ENCODE measurements at regions not wholly inside any gene's neighbourhood (a gene's known extent, or its start where the extent isn't known, plus 50 kb on each side); places are given as distances from the start of the nearest gene placed in this dataset.
A peak's percentile ranks its signal among the peaks of the same experiment; 100 is the strongest.

DNA sequence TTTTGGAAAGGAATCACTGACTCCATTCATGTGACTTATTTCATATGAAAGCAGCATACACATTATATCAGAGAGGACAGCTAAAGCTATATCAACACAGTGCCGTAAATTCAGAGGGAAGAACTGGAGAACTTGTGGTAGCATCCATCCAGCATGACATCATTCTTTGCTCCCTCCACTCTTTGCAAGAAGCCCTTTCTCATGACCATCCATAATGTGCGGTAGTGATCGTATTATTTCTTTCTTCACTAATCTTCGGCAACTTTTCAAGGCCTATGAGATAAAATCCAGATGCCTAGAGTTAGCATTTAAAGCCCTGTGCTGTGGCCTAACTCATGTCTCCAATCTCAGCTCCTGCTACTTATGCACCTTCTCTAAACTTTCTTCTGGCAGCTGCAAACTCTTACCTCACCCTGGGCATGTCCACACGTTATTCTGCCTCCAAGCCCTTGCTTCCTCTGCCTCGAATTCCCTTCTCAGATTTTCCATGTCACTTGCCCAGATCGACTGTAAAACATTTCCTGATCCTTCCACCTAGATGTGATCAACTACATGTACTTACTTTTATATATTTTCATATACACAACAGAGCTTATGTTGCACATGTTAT is 307.3 kb upstream of the SGCD start:
- no peak overlapping the region for H3K27ac ChIP-seq (ENCODE audit: low read depth, low read length)
- no peaks in the 10 kb centered on the region for H3K27me3 ChIP-seq (replicated peaks in 1 of 4; ENCODE audit: control insufficient read depth in 3 of 4, extremely low read depth in 1 of 4, insufficient read depth in 3 of 4, low read length in 3 of 4)
- H3K23ac ChIP-seq (ENCODE audit: insufficient read length) = no peak overlapping the region
- no peak overlapping the region for H4K8ac ChIP-seq (ENCODE audit: extremely low read depth, insufficient read depth, low read length)
- H2BK20ac ChIP-seq (ENCODE audit: low read length) = no peak overlapping the region
- POLR2A ChIA-PET (ENCODE audit: partially characterized antibody) = no interaction called here
- no peak overlapping the region for H2BK120ac ChIP-seq (replicated peaks; ENCODE audit: low read depth, low read length)
- no peak overlapping the region for H3K9ac ChIP-seq (replicated peaks in 1 of 4; ENCODE audit: extremely low read depth in 1 of 4, low read depth in 3 of 4, low read length in 3 of 4)
- H4K91ac ChIP-seq (replicated peaks; ENCODE audit: insufficient read length, low read length) = no peak overlapping the region
- no peaks in the 10 kb centered on the region for H3K79me1 ChIP-seq (ENCODE audit: low read depth, low read length)
- no peaks in the 10 kb centered on the region for H3K36me3 ChIP-seq (ENCODE audit: control insufficient read depth in 2 of 4, insufficient read depth in 4 of 4, low read length in 3 of 4)
- H3K18ac ChIP-seq (ENCODE audit: extremely low read depth, low read length) = no peak overlapping the region
- no peak overlapping the region for H3K4ac ChIP-seq (replicated peaks; ENCODE audit: insufficient read length, low read depth, low read length)
- DNase-seq (ENCODE audit: low read depth in 1 of 2, low spot score in 2 of 2) (no peak), FAIRE-seq (no peak)
- no peak overlapping the region for H3K14ac ChIP-seq (ENCODE audit: insufficient read length)
- H3K23me2 ChIP-seq (ENCODE audit: low read depth, low read length) = no peaks in the 10 kb centered on the region
- no peaks in the 10 kb centered on the region for H4K20me1 ChIP-seq (replicated peaks in 1 of 2; ENCODE audit: control insufficient read depth in 1 of 2, insufficient read depth in 2 of 2, low read length in 2 of 2)
- no peak overlapping the region for H3K4me2 ChIP-seq (ENCODE audit: insufficient read depth in 1 of 2, low read depth in 2 of 2, low read length in 2 of 2)
- H4K5ac ChIP-seq (ENCODE audit: insufficient read length, low read depth, low read length) = no peak overlapping the region
- no peaks in the 10 kb centered on the region for H3K79me2 ChIP-seq (ENCODE audit: control insufficient read depth in 1 of 2, insufficient read depth in 2 of 2, low read length in 2 of 2)
- no peak overlapping the region for H2BK5ac ChIP-seq (ENCODE audit: low read depth, low read length)
- no peak overlapping the region for H2AK5ac ChIP-seq (ENCODE audit: low read depth, low read length)
- H2BK15ac ChIP-seq (ENCODE audit: low read length) = peak overlapping the region; percentile 47; the same call in 1 of the 2 replicates
- 86% methylated on average over 7 of the region's 7 CpGs; no CpG with 5 or more reads in 1 of the 2 experiments for WGBS, 2 experiments (ENCODE audit: extremely low coverage in 1 of 2, insufficient coverage in 1 of 2, insufficient read length in 1 of 2, insufficient replicate concordance in 2 of 2, low coverage in 1 of 2, low lambda C conversion rate in 2 of 2, missing lambda C conversion rate in 1 of 2)
- H3K56ac ChIP-seq (replicated peaks; ENCODE audit: insufficient read length, low read depth, low read length) = no peak overlapping the region
- no peak overlapping the region for H2AFZ ChIP-seq (ENCODE audit: low read length)
- peaks cover 0 to 2% (median 0%) of the 10 kb centered on the region in 4 experiments; a peak in 1 of 7 replicates for H3K4me1 ChIP-seq (replicated peaks in 1 of 4; ENCODE audit: control insufficient read depth in 3 of 4, insufficient read depth in 4 of 4, low read length in 3 of 4)
- no peaks in the 10 kb centered on the region for H3K9me3 ChIP-seq (ENCODE audit: insufficient read depth in 2 of 2, low read depth in 1 of 2, low read length in 1 of 2)
- no peak overlapping the region for H2BK12ac ChIP-seq (ENCODE audit: low read depth, low read length)
- no peak overlapping the region for H3K4me3 ChIP-seq (ENCODE audit: extremely low read depth in 1 of 4, insufficient read depth in 2 of 4, low read depth in 3 of 4, low read length in 4 of 4)
- CTCF ChIA-PET (ENCODE audit: partially characterized antibody) = interaction anchor here (0.9 to 1.5 kb wide), 2 partner anchors 15 to 28 kb away, joined by 3 read pairs; no protein-coding TSS in a partner anchor
- TF ChIP-seq TAF7 (optimal IDR thresholded peaks at IDR 0.05; ENCODE audit: borderline replicate concordance, low read depth, low read length) = no peak

All from H1 (cell line).